ENCODE measurements at regions not wholly inside any gene's neighbourhood (a gene's known extent, or its start where the extent isn't known, plus 50 kb on each side); places are given as distances from the start of the nearest gene placed in this dataset.

- no peak for FAIRE-seq
- H2AFZ ChIP-seq (ENCODE audit: low read length) = no peak overlapping the region
- CTCF ChIA-PET (ENCODE audit: partially characterized antibody) = interaction anchor here (0.6 kb wide), 1 partner anchor 1559 kb away, joined by 3 read pairs; no protein-coding TSS in a partner anchor
- TF ChIP-seq, protein P1, sequence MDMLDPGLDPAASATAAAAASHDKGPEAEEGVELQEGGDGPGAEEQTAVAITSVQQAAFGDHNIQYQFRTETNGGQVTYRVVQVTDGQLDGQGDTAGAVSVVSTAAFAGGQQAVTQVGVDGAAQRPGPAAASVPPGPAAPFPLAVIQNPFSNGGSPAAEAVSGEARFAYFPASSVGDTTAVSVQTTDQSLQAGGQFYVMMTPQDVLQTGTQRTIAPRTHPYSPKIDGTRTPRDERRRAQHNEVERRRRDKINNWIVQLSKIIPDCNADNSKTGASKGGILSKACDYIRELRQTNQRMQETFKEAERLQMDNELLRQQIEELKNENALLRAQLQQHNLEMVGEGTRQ (IDR thresholded peaks at IDR 0.05; ENCODE audit: low read length) = no peak
- no peak for TF ChIP-seq EP300 (IDR thresholded peaks at IDR 0.05; ENCODE audit: borderline replicate concordance in 1 of 2, low read depth in 2 of 2, low read length in 2 of 2)
- no peak for TF ChIP-seq BCL11A (IDR thresholded peaks at IDR 0.05; ENCODE audit: low read depth in 2 of 2, low read length in 2 of 2)
- TF ChIP-seq CTBP2 (IDR thresholded peaks at IDR 0.05; ENCODE audit: borderline replicate concordance, insufficient read depth, insufficient read length, low read length) = no peak
- TF ChIP-seq YY1 (IDR thresholded peaks at IDR 0.05; ENCODE audit: low read depth, low read length) = no peak
- TF ChIP-seq E2F6 (IDR thresholded peaks at IDR 0.05) = no peak
- TF ChIP-seq HDAC6 (IDR thresholded peaks at IDR 0.05; ENCODE audit: low read depth, low read length) = no peak
- TF ChIP-seq CTCF (IDR thresholded peaks at IDR 0.05; ENCODE audit: control extremely low read depth in 1 of 3, insufficient read depth in 1 of 3, low read depth in 1 of 3, low read length in 3 of 3) = no peak
- TF ChIP-seq RAD21 (IDR thresholded peaks at IDR 0.05 in 1 of 2, conservative IDR thresholded peaks at IDR 0.05 in 1 of 2; ENCODE audit: low read depth in 2 of 2, low read length in 2 of 2) = no peak
Observed at GRCh38 chr5:28216939-28217360, 1178.6 kb upstream of the CDH9 start.

More at GRCh38 chr5:28216939-28217360, 1178.6 kb upstream of the CDH9 start:
- Histone ChIP-seq H2BK120ac (replicated peaks; ENCODE audit: low read depth, low read length) (no peak overlapping the region), H3K9ac (replicated peaks in 1 of 4; ENCODE audit: extremely low read depth in 1 of 4, low read depth in 3 of 4, low read length in 3 of 4) (no peak overlapping the region), H3K23me2 (ENCODE audit: low read depth, low read length) (no peaks in the 10 kb centered on the region), H3K18ac (ENCODE audit: extremely low read depth, low read length) (no peak overlapping the region), H4K20me1 (replicated peaks in 1 of 2; ENCODE audit: control insufficient read depth in 1 of 2, insufficient read depth in 2 of 2, low read length in 2 of 2) (no peaks in the 10 kb centered on the region), H3K36me3 (ENCODE audit: control insufficient read depth in 2 of 4, insufficient read depth in 4 of 4, low read length in 3 of 4) (no peaks in the 10 kb centered on the region), H3K56ac (replicated peaks; ENCODE audit: insufficient read length, low read depth, low read length) (no peak overlapping the region), H2AK5ac (ENCODE audit: low read depth, low read length) (no peak overlapping the region), H3K79me2 (ENCODE audit: control insufficient read depth in 1 of 2, insufficient read depth in 2 of 2, low read length in 2 of 2) (no peaks in the 10 kb centered on the region), H3K4me1 (replicated peaks in 1 of 4; ENCODE audit: control insufficient read depth in 3 of 4, insufficient read depth in 4 of 4, low read length in 3 of 4) (no peaks in the 10 kb centered on the region), H2BK12ac (ENCODE audit: low read depth, low read length) (no peak overlapping the region), H3K4me3 (ENCODE audit: extremely low read depth in 1 of 4, insufficient read depth in 2 of 4, low read depth in 3 of 4, low read length in 4 of 4) (no peak overlapping the region), H4K8ac (ENCODE audit: extremely low read depth, insufficient read depth, low read length) (no peak overlapping the region), H3K4me2 (ENCODE audit: insufficient read depth in 1 of 2, low read depth in 2 of 2, low read length in 2 of 2) (no peak overlapping the region), H4K91ac (replicated peaks; ENCODE audit: insufficient read length, low read length) (no peak overlapping the region), H3K14ac (ENCODE audit: insufficient read length) (no peak overlapping the region), H4K5ac (ENCODE audit: insufficient read length, low read depth, low read length) (no peak overlapping the region), H3K27me3 (replicated peaks in 1 of 4; ENCODE audit: control insufficient read depth in 3 of 4, extremely low read depth in 1 of 4, insufficient read depth in 3 of 4, low read length in 3 of 4) (no peaks in the 10 kb centered on the region), H3K4ac (replicated peaks; ENCODE audit: insufficient read length, low read depth, low read length) (no peak overlapping the region), H3K79me1 (ENCODE audit: low read depth, low read length) (no peaks in the 10 kb centered on the region), H3K27ac (ENCODE audit: low read depth, low read length) (no peak overlapping the region), H3K23ac (ENCODE audit: insufficient read length) (no peak overlapping the region), H2BK15ac (ENCODE audit: low read length) (no peak overlapping the region), H3K9me3 (ENCODE audit: insufficient read depth in 2 of 2, low read depth in 1 of 2, low read length in 1 of 2) (no peaks in the 10 kb centered on the region), H2BK5ac (ENCODE audit: low read depth, low read length) (no peak overlapping the region), H2BK20ac (ENCODE audit: low read length) (no peak overlapping the region)
- 91% methylated on average over 2 of the region's 2 CpGs; no CpG with 5 or more reads in 1 of the 2 experiments for WGBS, 2 experiments (ENCODE audit: extremely low coverage in 1 of 2, insufficient coverage in 1 of 2, insufficient read length in 1 of 2, insufficient replicate concordance in 2 of 2, low coverage in 1 of 2, low lambda C conversion rate in 2 of 2, missing lambda C conversion rate in 1 of 2)
- POLR2A ChIA-PET (ENCODE audit: partially characterized antibody) = no interaction called here
- no peak for DNase-seq (ENCODE audit: low read depth in 1 of 2, low spot score in 2 of 2)

Measured in H1 (cell line).